GM18909 (cell line): ENCODE measurements at regions not wholly inside any gene's neighbourhood (a gene's known extent, or its start where the extent isn't known, plus 50 kb on each side); places are given as distances from the start of the nearest gene placed in this dataset.
"Not testable (repeated sequence)": the region's sequence is repeated elsewhere in the genome, so short reads cannot be mapped to it uniquely, and the experiment has no call there.

Experiments used
- ATAC-seq: cut with Tn5 transposase; IDR thresholded peaks from one replicate; pipeline ENCODE4 v1.9.1; 2021; ENCODE audit warnings: mild to moderate bottlenecking; ENCODE audit not compliant: unreplicated experiment, poor library complexity

GRCh38 chr16:52976539-52977167 lies 76.0 kb downstream of the CHD9NB start:
- peak; percentile 59 for ATAC-seq

GRCh38 chr16:52967744-52968143 lies 85.0 kb downstream of the CHD9NB start:
- no peak for ATAC-seq

- no peak for ATAC-seq
These were observed 88.4 kb downstream of the CHD9NB start for GRCh38 chr16:52964290-52964689.

- ATAC-seq = no peak
These were observed 88.8 kb downstream of the CHD9NB start for GRCh38 chr16:52963855-52964242.

GRCh38 chr16:52963212-52963854 lies 89.4 kb downstream of the CHD9NB start:
- no peak for ATAC-seq

GRCh38 chr16:52958951-52959350 lies 93.7 kb downstream of the CHD9NB start:
- ATAC-seq = no peak

GRCh38 chr16:52957199-52957598 lies 95.5 kb downstream of the CHD9NB start:
- ATAC-seq = no peak

- no peak for ATAC-seq
These were observed 96.7 kb downstream of the CHD9NB start for GRCh38 chr16:52956044-52956443.

- no peak for ATAC-seq
These were observed 99.5 kb downstream of the CHD9NB start for GRCh38 chr16:52953215-52953614.

GRCh38 chr16:52948946-52949345 lies 103.8 kb downstream of the CHD9NB start:
- no peak for ATAC-seq

GRCh38 chr16:52932321-52932720 lies 120.4 kb downstream of the CHD9NB start:
- no peak for ATAC-seq

GRCh38 chr16:52929478-52930400 lies 123.0 kb downstream of the CHD9NB start:
- ATAC-seq = no peak

GRCh38 chr16:52928955-52929354 lies 123.7 kb downstream of the CHD9NB start:
- no peak for ATAC-seq

GRCh38 chr16:52925143-52925542 lies 127.6 kb downstream of the CHD9NB start:
- no peak for ATAC-seq

GRCh38 chr16:52924162-52924561 lies 128.5 kb downstream of the CHD9NB start:
- ATAC-seq = no peak

- no peak for ATAC-seq
These were observed 131.6 kb downstream of the CHD9NB start for GRCh38 chr16:52921104-52921503.

GRCh38 chr16:52920331-52920730 lies 132.4 kb downstream of the CHD9NB start:
- no peak for ATAC-seq

- ATAC-seq = no peak
These were observed 138.3 kb downstream of the CHD9NB start for GRCh38 chr16:52914428-52914827.

GRCh38 chr16:52912565-52913173 lies 140.0 kb downstream of the CHD9NB start:
- no peak for ATAC-seq

GRCh38 chr16:52908057-52908456 lies 144.6 kb downstream of the CHD9NB start:
- ATAC-seq = not testable (repeated sequence)

GRCh38 chr16:52906281-52906680 lies 146.4 kb downstream of the CHD9NB start:
- ATAC-seq = no peak
